GM18868 (cell line): ENCODE measurements at regions not wholly inside any gene's neighbourhood (a gene's known extent, or its start where the extent isn't known, plus 50 kb on each side); places are given as distances from the start of the nearest gene placed in this dataset.
"Not testable (repeated sequence)": the region's sequence is repeated elsewhere in the genome, so short reads cannot be mapped to it uniquely, and the experiment has no call there.

ENCODE experiments used
- ATAC-seq: cut with Tn5 transposase; IDR thresholded peaks from one replicate; pipeline ENCODE4 v1.9.1; 2021; ENCODE audit warnings: mild to moderate bottlenecking, moderate library complexity; ENCODE audit not compliant: unreplicated experiment

- ATAC-seq: no peak
Measured at GRCh38 chr12:17016116-17016864, 410.3 kb upstream of the LMO3 start.

GRCh38 chr12:17015501-17015900 lies 409.5 kb upstream of the LMO3 start:
- ATAC-seq: no peak

DNA sequence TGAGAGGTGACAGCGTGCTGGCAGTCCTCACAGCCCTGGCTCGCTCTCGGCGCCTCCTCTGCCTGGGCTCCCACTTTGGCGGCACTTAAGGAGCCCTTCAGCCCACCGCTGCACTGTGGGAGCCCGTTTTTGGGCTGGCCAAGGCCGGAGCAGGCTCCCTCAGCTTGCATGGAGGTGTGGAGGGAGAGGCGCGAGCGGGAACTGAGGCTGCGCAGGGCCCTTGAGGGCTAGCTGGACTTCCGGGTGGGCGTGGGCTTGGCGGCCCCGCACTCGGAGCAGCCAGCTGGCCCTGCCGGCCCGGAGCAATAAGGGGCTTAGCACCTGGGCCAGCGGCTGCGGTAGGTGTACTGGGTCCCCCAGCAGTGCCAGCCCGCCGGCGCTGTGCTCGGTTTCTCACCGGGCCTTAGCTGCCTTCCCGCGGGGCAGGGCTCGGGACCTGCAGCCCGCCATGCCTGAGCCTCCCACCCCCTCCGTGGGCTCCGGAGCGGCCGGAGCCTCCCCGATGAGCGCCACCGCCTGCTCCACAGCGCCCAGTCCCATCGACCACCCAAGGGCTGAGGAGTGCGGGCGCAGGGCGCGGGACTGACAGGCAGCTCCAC lies 401.6 kb upstream of the LMO3 start:
- not testable (repeated sequence) for ATAC-seq

DNA sequence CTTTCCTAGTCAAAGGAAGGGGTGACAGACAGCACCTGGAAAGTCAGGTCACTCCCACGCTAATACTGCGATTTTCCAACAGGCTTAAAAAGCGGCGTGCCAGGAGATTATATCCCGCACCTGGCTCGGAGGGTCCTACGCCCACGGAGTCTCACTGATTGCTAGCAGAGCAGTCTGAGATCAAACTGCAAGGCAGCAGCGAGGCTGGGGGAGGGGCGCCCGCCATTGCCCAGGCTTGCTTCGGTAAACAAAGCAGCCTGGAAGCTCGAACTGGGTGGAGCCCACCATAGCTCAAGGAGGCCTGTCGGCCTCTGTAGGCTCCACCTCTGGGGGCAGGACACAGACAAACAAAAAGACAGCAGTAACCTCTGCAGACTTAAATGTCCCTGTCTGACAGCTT lies 392.6 kb upstream of the LMO3 start:
- ATAC-seq: not testable (repeated sequence)

- ATAC-seq: peak; percentile 84
Measured at GRCh38 chr12:16984484-16984883, 378.5 kb upstream of the LMO3 start.

DNA sequence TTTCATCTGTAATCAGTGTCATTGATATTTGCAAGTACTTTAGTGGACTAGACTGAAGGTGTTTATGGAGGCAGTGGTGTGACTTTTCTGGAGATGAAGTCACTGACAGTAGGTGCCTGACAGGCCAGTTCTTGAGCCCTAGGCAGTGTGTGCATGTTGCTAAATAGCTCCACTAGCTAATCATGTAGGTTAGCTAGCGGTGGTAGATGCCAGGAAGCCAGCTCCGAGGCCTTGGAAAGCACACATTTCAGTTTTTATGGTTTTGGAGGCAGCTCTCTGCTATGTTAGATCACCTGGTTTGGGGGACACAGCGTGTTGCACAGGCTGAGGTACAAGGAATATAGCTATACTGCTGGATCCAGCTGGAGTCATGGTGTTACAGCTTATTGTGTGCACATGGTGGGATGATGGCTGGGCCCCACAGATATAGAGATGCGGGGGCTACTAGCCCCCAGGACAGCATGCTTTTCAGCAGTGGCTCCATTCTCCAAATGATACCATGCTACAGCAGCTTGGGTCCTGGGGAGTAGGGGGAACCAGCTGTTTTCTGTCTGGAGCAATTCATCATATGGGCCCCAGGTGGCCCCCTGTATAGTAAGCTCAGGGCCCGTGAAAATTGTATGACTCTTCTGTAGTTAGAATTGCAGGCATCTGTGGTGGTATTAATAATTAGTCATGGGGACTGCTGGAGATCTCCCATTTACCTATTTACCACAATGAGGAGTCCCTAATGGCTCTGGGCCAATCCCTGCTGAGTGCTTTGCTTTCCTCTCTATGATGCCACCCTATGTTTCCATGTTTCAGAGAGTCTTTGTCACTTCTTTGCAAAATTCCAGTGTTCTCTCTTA lies 367.2 kb upstream of the LMO3 start:
- ATAC-seq: no peak

GRCh38 chr12:16962889-16963288 lies 356.9 kb upstream of the LMO3 start:
- ATAC-seq: no peak

DNA sequence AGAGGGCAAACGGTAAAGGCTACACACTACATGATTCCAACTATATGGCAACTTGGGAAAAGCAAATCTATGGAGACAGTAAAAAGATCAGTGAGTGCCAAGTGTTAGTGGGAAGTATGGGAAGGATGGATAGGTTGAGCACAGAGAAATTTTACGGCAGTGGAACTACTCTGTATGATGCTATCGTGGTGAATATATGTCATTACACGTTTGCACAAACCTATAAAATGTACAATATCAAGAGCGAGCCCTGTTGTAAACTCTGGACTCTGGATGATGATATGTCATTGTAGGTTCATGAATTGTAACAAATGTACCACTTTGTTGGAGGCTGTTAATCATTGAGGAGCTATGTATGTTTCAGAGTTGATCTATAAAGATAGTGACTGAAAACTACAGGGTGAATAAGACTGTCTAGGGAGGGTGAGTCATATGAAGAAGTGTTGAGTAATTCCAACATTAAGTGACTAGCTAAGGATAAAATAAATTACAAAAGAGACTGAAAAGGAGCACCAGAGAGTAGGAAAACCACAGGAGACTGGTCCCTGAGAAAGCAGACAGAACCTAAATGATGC lies 349.2 kb upstream of the LMO3 start:
- no peak for ATAC-seq

GRCh38 chr12:16949871-16950667 lies 344.1 kb upstream of the LMO3 start:
- no peak for ATAC-seq

DNA sequence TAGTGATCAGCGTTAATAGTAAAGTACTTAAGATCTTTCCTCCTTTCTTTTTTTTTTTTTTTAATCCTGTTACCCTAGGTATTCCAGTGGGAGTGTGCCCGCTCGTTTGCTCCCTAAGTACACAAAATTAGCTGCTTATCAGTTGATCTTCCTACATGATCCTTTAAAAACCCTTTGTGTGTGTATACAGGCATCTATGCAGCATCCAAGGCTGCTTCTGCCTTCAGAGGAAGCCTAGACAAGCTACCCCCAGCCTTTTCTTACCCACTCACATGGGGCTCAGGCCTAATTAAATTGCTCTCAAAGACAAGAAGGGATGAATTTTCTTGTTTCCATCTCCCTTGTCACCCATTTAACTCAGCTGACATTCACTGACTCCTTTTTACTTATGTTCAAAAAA lies 343.4 kb upstream of the LMO3 start:
- no peak for ATAC-seq

DNA sequence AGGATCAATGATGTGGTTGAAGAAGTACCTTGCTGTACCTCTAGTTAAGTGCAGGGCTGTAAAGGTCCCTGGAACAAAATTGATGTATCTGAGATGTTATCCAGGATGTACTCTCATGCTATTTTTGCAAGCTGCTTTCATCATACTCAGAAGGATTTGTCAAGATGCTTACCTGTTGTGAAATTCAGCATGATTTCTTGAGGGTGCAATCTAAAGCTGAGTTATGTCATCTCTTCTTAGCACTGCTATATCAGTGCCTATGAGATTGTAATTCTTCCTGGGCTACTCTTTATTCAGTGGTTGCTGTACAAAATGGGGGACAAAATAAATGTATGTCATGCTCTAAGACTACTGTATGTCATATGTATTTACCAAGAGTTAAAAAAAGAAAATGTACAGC lies 340.7 kb upstream of the LMO3 start:
- no peak for ATAC-seq

- peak; percentile 100 for ATAC-seq
Measured at GRCh38 chr12:16939871-16940306, 333.9 kb upstream of the LMO3 start.

DNA sequence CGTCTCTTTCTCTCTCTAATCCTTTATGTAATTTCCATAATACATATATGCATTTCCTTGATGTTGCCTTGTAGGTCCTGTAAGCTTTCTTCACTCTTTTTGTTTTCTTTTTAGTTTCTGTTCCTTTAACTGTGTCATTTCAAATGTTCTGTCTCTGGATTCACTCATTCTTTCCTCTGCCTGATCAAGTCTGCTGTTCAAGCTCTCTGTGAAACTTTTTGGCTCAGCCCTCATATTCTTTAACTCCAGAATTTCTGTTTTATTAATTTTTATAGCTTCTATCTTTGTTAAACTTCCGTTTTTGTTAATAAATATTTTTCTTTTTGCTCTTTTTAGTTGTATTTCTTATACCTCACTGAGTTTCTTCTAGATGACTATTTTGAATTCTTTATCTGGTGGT lies 321.3 kb upstream of the LMO3 start:
- no peak for ATAC-seq

- ATAC-seq: no peak
Measured at GRCh38 chr12:16920451-16920850, 314.5 kb upstream of the LMO3 start.

- ATAC-seq: no peak
Measured at GRCh38 chr12:16919551-16919950, 313.6 kb upstream of the LMO3 start.

DNA sequence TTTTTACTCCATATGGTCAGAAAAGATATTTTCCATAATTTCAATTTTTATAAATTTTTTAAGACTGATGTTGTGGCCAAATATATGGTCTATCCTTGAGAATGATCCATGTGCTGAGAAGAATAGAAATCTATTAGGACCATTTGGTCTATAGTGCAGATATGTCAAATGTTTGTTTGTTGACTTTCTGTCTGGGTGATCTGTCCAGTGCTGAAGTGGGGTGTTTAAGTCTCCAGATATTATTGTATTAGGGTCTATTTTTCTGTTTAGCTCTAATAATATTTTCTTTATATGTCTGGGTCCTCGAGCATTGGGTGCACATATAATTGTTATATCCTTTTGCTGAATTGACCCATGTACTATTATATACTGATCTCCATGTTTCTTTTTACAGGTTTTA lies 308.9 kb upstream of the LMO3 start:
- ATAC-seq: no peak

- no peak for ATAC-seq
Measured at GRCh38 chr12:16913832-16914490, 308.0 kb upstream of the LMO3 start.

DNA sequence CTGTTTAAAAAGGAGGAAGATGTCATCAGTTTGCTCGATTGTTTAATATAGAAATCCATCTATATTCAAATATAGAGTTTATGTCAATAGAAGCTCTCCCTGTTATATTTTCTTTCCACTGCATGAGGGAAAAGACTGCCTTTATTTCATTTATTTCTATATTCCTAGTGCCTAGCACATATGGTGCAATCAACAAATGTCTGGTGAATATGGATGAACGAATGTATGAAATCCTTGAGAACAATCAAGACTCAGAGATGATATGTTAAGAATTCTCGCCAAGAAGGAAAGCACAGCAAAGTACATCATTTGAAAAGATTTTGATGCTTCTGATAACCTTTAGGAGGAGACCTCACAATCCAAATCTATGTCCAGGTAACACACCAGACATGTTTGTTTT lies 296.0 kb upstream of the LMO3 start:
- no peak for ATAC-seq

DNA sequence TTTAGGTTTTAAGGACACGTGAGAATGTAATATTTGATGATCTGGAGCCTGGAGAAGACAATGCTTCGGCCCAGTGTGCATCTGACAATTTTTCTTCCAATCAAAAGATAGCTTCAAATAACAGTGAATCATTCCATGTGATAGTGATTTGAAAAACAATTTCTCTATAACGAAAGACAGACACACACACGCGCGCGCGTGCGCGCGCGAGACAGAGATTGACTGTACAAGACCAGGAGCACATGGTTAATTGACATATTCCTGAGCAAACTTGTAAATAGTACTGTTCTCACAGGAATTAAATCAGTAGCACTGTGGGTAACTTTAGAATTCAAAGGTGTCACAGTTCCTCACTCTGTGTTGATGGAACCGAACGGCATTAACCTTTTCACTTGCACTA lies 287.5 kb upstream of the LMO3 start:
- ATAC-seq: no peak

DNA sequence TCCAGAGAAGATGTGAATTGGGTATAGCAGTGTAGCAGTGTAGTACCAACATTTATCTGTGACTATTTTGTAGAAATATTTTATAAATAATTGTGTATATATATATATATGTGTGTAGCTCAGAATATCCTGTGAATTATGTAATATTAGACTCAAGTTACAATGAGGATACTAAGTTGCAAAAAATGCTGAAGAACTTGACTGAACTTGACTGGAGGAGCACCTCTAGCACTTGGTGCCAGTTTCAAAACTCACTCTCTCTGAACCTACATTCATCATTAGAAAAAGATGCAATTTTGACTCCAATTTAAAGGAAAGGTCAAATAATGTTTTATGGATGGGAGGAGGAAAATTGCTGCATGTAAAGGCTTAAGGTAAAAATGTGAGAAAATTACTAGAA lies 285.7 kb upstream of the LMO3 start:
- no peak for ATAC-seq
